ENCODE measurements at regions not wholly inside any gene's neighbourhood (a gene's known extent, or its start where the extent isn't known, plus 50 kb on each side); places are given as distances from the start of the nearest gene placed in this dataset.
A peak's percentile ranks its signal among the peaks of the same experiment; 100 is the strongest.

DNA sequence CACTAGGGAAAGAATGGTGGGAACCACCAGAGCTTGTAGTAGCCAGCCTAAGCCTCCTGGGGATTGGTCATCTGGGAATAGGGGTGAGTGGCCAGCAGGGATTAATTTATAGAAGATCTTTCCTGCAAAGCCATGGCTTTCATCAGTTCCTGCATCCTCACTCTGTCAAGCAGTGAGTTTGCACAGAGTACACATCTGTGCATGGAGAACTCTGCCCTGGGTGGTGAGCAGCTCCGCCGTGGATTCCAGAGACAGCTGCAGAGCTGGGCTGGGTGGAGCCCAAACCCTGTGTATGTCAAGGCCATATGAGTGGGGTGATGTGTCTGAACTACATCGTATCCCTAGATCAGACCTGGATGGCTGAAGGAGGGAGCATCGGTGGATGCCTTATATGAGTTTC, 182.2 kb downstream of the GLI2 start:
- peak overlapping the region; percentile 50 for H3K27ac Mint-ChIP-seq (ENCODE audit: unreplicated experiment)
- H3K9me3 Mint-ChIP-seq (ENCODE audit: low read depth) = no peaks in the 10 kb centered on the region
- H3K27me3 Mint-ChIP-seq (ENCODE audit: low read depth) = no peaks in the 10 kb centered on the region
- no peak overlapping the region for H3K4me3 Mint-ChIP-seq (ENCODE audit: unreplicated experiment)
- TF ChIP-seq, protein P1, sequence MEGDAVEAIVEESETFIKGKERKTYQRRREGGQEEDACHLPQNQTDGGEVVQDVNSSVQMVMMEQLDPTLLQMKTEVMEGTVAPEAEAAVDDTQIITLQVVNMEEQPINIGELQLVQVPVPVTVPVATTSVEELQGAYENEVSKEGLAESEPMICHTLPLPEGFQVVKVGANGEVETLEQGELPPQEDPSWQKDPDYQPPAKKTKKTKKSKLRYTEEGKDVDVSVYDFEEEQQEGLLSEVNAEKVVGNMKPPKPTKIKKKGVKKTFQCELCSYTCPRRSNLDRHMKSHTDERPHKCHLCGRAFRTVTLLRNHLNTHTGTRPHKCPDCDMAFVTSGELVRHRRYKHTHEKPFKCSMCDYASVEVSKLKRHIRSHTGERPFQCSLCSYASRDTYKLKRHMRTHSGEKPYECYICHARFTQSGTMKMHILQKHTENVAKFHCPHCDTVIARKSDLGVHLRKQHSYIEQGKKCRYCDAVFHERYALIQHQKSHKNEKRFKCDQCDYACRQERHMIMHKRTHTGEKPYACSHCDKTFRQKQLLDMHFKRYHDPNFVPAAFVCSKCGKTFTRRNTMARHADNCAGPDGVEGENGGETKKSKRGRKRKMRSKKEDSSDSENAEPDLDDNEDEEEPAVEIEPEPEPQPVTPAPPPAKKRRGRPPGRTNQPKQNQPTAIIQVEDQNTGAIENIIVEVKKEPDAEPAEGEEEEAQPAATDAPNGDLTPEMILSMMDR (IDR thresholded peaks at IDR 0.05) = no peak
- DNase-seq (ENCODE audit: low spot score) = no peak
- H3K36me3 Mint-ChIP-seq (ENCODE audit: low read depth) = peaks cover 4% of the 10 kb centered on the region
- peaks cover 82% of the 10 kb centered on the region for H3K4me1 Mint-ChIP-seq (ENCODE audit: low read depth)

DNA sequence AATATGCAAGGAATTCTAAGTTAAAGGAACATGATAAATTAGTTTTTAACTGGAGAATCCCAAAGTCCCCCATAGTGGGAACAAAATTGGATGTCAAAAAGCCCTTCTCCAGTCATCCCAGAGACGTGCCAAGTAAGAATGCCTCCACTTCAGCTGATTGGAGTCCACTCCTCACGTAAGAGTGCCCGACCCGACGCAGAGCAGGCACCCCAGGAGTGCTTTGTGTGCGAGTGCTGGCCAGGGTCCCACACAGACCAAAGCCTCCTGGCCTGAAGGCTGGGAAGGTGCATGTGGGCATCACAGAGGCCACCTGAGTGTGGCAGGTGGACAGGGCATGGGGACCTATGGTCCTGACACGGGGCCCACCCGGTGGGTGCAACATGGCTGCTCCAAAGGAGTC, 183.5 kb downstream of the GLI2 start:
- TF ChIP-seq, protein P1 (IDR thresholded peaks at IDR 0.05) = no peak
- no peaks in the 10 kb centered on the region for H3K27me3 Mint-ChIP-seq (ENCODE audit: low read depth)
- peak overlapping the region; percentile 100 for H3K27ac Mint-ChIP-seq (ENCODE audit: unreplicated experiment)
- DNase-seq (ENCODE audit: low spot score) = no peak
- H3K9me3 Mint-ChIP-seq (ENCODE audit: low read depth) = no peaks in the 10 kb centered on the region
- H3K4me3 Mint-ChIP-seq (ENCODE audit: unreplicated experiment) = no peak overlapping the region
- H3K4me1 Mint-ChIP-seq (ENCODE audit: low read depth) = peaks cover 72% of the 10 kb centered on the region
- peaks cover 4% of the 10 kb centered on the region for H3K36me3 Mint-ChIP-seq (ENCODE audit: low read depth)

DNA sequence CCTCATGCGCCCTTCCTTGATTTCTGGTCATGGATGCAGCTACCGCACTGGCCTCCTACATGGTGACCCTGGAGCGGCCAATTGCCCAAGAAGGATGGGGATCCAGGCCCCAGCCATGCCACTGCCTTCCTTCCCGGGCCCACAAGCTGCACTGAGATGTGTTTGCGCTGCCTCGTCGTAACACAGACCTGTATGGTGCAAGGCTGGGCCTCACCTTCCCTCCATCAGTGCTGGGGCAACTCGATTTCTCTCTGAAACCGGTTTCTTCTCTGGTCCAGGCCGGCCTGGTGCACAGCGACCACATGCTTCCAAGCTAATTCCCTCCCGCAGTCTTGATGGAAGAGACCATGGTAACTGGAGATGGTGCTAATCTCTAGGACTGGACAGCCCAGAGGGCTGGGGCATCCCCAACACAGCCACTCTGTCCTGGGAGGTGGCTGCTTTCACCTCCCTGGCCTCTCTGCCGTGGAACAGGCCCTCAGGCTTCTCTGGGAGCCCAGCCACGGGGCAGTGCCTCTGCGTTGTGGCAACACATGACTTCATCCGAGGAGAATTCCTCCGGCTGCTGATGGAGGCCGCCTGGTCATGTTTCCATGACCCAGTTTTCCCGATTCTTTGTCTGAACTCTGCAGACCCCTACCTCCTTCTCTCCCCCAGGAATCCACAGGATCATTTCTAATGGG, 184.2 kb downstream of the GLI2 start:
- Mint-ChIP-seq H3K4me1 (ENCODE audit: low read depth) (peaks cover 65% of the 10 kb centered on the region), H3K4me3 (ENCODE audit: unreplicated experiment) (peak overlapping the region; percentile 62), H3K27ac (ENCODE audit: unreplicated experiment) (peak overlapping the region; percentile 100), H3K27me3 (ENCODE audit: low read depth) (no peaks in the 10 kb centered on the region), H3K36me3 (ENCODE audit: low read depth) (peaks cover 4% of the 10 kb centered on the region), H3K9me3 (ENCODE audit: low read depth) (no peaks in the 10 kb centered on the region)
- TF ChIP-seq, protein P1 (IDR thresholded peaks at IDR 0.05) = no peak
- no peak for DNase-seq (ENCODE audit: low spot score)

DNA sequence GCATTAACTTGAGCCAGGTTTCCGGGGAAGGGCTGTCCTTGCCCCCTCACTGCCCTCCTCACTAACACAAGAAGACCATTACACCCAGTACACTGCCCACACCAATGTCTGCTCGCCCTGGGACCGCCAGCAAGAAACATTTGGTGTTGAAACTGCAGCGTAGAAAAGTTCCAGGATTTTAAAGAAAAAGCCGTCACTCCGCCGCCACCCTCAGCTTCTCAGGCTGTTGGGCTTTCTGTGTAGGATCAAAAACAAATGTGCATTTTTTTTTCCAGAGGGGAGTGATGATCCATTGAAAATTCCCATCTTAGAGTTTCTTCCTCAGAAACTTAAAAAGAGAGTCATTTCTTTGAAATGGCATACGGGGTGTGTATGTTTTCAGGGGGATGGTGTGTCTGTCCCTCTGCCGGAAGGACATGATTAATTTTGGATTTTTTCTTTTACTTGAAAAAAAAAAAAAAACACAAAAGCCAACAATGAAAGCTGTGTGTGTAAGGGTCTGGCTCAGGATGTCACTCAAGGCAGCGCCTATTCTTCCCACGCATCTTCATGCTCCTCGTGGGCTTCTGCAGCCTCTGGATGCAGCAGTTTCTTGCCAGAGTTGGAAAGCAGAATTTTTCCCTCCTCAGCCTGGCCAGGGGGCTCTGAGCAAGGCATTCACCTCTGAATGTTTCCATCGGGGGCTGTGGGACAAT, 184.9 kb downstream of the GLI2 start:
- H3K27ac Mint-ChIP-seq (ENCODE audit: unreplicated experiment) = peak overlapping the region; percentile 100
- H3K27me3 Mint-ChIP-seq (ENCODE audit: low read depth) = no peaks in the 10 kb centered on the region
- H3K4me1 Mint-ChIP-seq (ENCODE audit: low read depth) = peaks cover 58% of the 10 kb centered on the region

DNA sequence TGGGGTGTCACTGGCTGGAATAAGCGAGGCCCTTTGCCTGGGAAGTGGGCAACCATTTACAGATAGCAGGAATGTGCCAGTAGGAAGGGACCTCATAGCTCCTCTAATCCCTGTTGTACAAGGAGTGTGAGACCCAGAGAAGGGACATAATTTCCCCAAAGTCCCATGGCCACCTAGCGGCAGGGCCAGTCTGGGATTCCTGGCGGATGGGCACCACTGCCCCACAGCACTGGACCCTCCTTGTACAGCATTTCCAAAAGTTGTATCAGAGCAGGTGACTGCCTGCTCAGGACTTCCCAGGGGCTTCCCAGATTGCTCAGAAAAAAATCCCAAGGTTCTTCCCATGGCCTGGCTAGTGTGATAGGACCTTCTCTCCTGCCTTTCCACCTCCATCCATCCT, 185.8 kb downstream of the GLI2 start:
- no peak for DNase-seq (ENCODE audit: low spot score)
- TF ChIP-seq, protein P1 (IDR thresholded peaks at IDR 0.05) = no peak
- H3K4me3 Mint-ChIP-seq (ENCODE audit: unreplicated experiment) = no peak overlapping the region
- H3K36me3 Mint-ChIP-seq (ENCODE audit: low read depth) = peaks cover 4% of the 10 kb centered on the region
- H3K4me1 Mint-ChIP-seq (ENCODE audit: low read depth) = peaks cover 54% of the 10 kb centered on the region
- no peaks in the 10 kb centered on the region for H3K9me3 Mint-ChIP-seq (ENCODE audit: low read depth)
- peak overlapping the region; percentile 100 for H3K27ac Mint-ChIP-seq (ENCODE audit: unreplicated experiment)
- H3K27me3 Mint-ChIP-seq (ENCODE audit: low read depth) = no peaks in the 10 kb centered on the region

More for the DNA sequence above, 184.9 kb downstream of the GLI2 start:
- TF ChIP-seq, protein P1 (IDR thresholded peaks at IDR 0.05) = no peak
- Mint-ChIP-seq H3K9me3 (ENCODE audit: low read depth) (no peaks in the 10 kb centered on the region), H3K4me3 (ENCODE audit: unreplicated experiment) (peak overlapping the region; percentile 62), H3K36me3 (ENCODE audit: low read depth) (peaks cover 4% of the 10 kb centered on the region)
- DNase-seq (ENCODE audit: low spot score) = no peak
